GM18498 (cell line): ENCODE measurements at regions not wholly inside any gene's neighbourhood (a gene's known extent, or its start where the extent isn't known, plus 50 kb on each side); places are given as distances from the start of the nearest gene placed in this dataset.

Experiments used
- ATAC-seq: cut with Tn5 transposase; IDR thresholded peaks from one replicate; pipeline ENCODE4 v1.9.1; 2021; ENCODE audit warnings: mild to moderate bottlenecking, moderate library complexity; ENCODE audit not compliant: unreplicated experiment

GRCh38 chr9:80131627-80132026 is 559.9 kb downstream of the TLE4 start:
- ATAC-seq = no peak

GRCh38 chr9:80127920-80128319 is 556.2 kb downstream of the TLE4 start:
- peak; percentile 57 for ATAC-seq

GRCh38 chr9:80125731-80126264 is 554.0 kb downstream of the TLE4 start:
- no peak for ATAC-seq

- ATAC-seq = no peak
Observed at GRCh38 chr9:80117031-80117430, 545.3 kb downstream of the TLE4 start.

GRCh38 chr9:80114241-80114640 is 542.5 kb downstream of the TLE4 start:
- ATAC-seq = no peak

- ATAC-seq = no peak
Observed at GRCh38 chr9:80107931-80108660, 536.3 kb downstream of the TLE4 start.

GRCh38 chr9:80097476-80097875 is 525.7 kb downstream of the TLE4 start:
- ATAC-seq = no peak

GRCh38 chr9:80094176-80094771 is 522.5 kb downstream of the TLE4 start:
- peak; percentile 68 for ATAC-seq

GRCh38 chr9:80093695-80094094 is 521.9 kb downstream of the TLE4 start:
- ATAC-seq = no peak

GRCh38 chr9:80091526-80091925 is 519.8 kb downstream of the TLE4 start:
- no peak for ATAC-seq

- no peak for ATAC-seq
Observed at GRCh38 chr9:80090317-80090716, 518.6 kb downstream of the TLE4 start.

- ATAC-seq = no peak
Observed at GRCh38 chr9:80086822-80087345, 515.1 kb downstream of the TLE4 start.

GRCh38 chr9:80086386-80086785 is 514.6 kb downstream of the TLE4 start:
- ATAC-seq = no peak

- no peak for ATAC-seq
Observed at GRCh38 chr9:80085668-80086067, 513.9 kb downstream of the TLE4 start.

- ATAC-seq = no peak
Observed at GRCh38 chr9:80082213-80082612, 510.4 kb downstream of the TLE4 start.

GRCh38 chr9:80078826-80079225 is 507.1 kb downstream of the TLE4 start:
- no peak for ATAC-seq

- ATAC-seq = no peak
Observed at GRCh38 chr9:80077059-80077458, 505.3 kb downstream of the TLE4 start.

- no peak for ATAC-seq
Observed at GRCh38 chr9:80076162-80076561, 504.4 kb downstream of the TLE4 start.

- no peak for ATAC-seq
Observed at GRCh38 chr9:80074439-80074838, 502.7 kb downstream of the TLE4 start.

- no peak for ATAC-seq
Observed at GRCh38 chr9:80072451-80072850, 500.7 kb downstream of the TLE4 start.

GRCh38 chr9:80070071-80070742 is 498.4 kb downstream of the TLE4 start:
- no peak for ATAC-seq

- ATAC-seq = no peak
Observed at GRCh38 chr9:80066931-80067330, 495.2 kb downstream of the TLE4 start.
